Liver (tissue), 7 donors: ENCODE measurements at regions not wholly inside any gene's neighbourhood (a gene's known extent, or its start where the extent isn't known, plus 50 kb on each side); places are given as distances from the start of the nearest gene placed in this dataset.

Experiments used
- DNase-seq: peaks from one replicate; pipeline ENCODE4 v3.0.0-alpha.2; 2017; ENCODE audit warnings: low spot score
- H3K27ac ChIP-seq, 2 donors: one replicate each; pipeline ENCODE4 v1.7.0; 2013; ENCODE audit warnings: inconsistent platforms in 2 of 2, low read length in 2 of 2, control low read depth in 1 of 2, low read depth in 1 of 2, mild to moderate bottlenecking in 1 of 2
- H3K27me3 ChIP-seq, 4 donors: one replicate each; pipeline versions ENCODE4 v1.6.1 to v1.7.0; 2013; ENCODE audit warnings: low read length in 3 of 4, inconsistent platforms in 1 of 4, mild to moderate bottlenecking in 1 of 4, moderate library complexity in 1 of 4; ENCODE audit not compliant: control insufficient read depth in 4 of 4, insufficient read depth in 4 of 4
- H3K36me3 ChIP-seq, 4 donors: one replicate each; pipeline versions ENCODE4 v1.6.1 to v1.7.0; 2013; ENCODE audit warnings: low read length in 3 of 4, mild to moderate bottlenecking in 3 of 4, low read depth in 1 of 4, moderate library complexity in 1 of 4; ENCODE audit not compliant: control insufficient read depth in 4 of 4, insufficient read depth in 3 of 4
- H3K4me1 ChIP-seq, 4 donors: one replicate each; pipeline versions ENCODE4 v1.6.1 to v1.7.0; 2013; ENCODE audit warnings: low read length in 3 of 4, mild to moderate bottlenecking in 3 of 4, moderate library complexity in 1 of 4; ENCODE audit not compliant: control insufficient read depth in 4 of 4, insufficient read depth in 4 of 4
- H3K4me3 ChIP-seq, 3 donors: one replicate each; pipeline versions ENCODE4 v1.6.1 to v1.7.0; 2013; ENCODE audit warnings: low read length in 3 of 3, control low read depth in 1 of 3, low read depth in 1 of 3, mild to moderate bottlenecking in 1 of 3
- H3K9ac ChIP-seq, 2 donors: one replicate each; pipeline ENCODE4 v1.7.0; 2013; ENCODE audit warnings: low read length in 2 of 2, mild to moderate bottlenecking in 2 of 2, moderate library complexity in 2 of 2, control low read depth in 1 of 2, low read depth in 1 of 2
- H3K9me3 ChIP-seq, 4 donors: one replicate each; pipeline versions ENCODE4 v1.6.1 to v1.7.0; 2013; ENCODE audit warnings: low read length in 3 of 4; ENCODE audit not compliant: control insufficient read depth in 4 of 4
- ATF3 ChIP-seq: IDR thresholded peaks from 2 replicates; pipeline ENCODE4 v1.6.1; 2016; ENCODE audit warnings: antibody characterized with exemption
- CTCF ChIP-seq: fragments of 150-350 bp; IDR thresholded peaks from 2 replicates; pipeline ENCODE4 v1.5.1; 2017; ENCODE audit warnings: improper control_type of control experiment, low read depth, low read length; ENCODE audit not compliant: missing input control
- EGR1 ChIP-seq, 2 donors: IDR thresholded peaks; 2 replicates each; pipeline ENCODE4 v1.6.1; 2016 to 2018; ENCODE audit warnings: antibody characterized with exemption in 2 of 2, low read depth in 2 of 2
- FOXA1 ChIP-seq: IDR thresholded peaks from 2 replicates; pipeline ENCODE4 v1.6.1; 2016; ENCODE audit warnings: antibody characterized with exemption
- FOXA2 ChIP-seq: IDR thresholded peaks from 2 replicates; pipeline ENCODE4 v1.6.1; 2016; ENCODE audit warnings: antibody characterized with exemption
- GABPA ChIP-seq, 2 donors: IDR thresholded peaks in 1 of 2; conservative IDR thresholded peaks in 1 of 2; 2 replicates each; pipeline ENCODE4 v1.6.1; 2016; ENCODE audit warnings: antibody characterized with exemption in 2 of 2, mild to moderate bottlenecking in 1 of 2, moderate library complexity in 1 of 2
- HNF4A ChIP-seq, 2 donors: conservative IDR thresholded peaks; 2 replicates each; pipeline ENCODE4 v1.6.1; 2016; ENCODE audit warnings: antibody characterized with exemption in 2 of 2, mild to moderate bottlenecking in 2 of 2
- HNF4G ChIP-seq: IDR thresholded peaks from 2 replicates; pipeline ENCODE4 v1.6.1; 2016; ENCODE audit warnings: antibody characterized with exemption
- JUND ChIP-seq, 2 donors: IDR thresholded peaks; 2 replicates each; pipeline ENCODE4 v1.6.1; 2016; ENCODE audit warnings: antibody characterized with exemption in 2 of 2
- MAX ChIP-seq: IDR thresholded peaks from 2 replicates; pipeline ENCODE4 v1.6.1; 2016; ENCODE audit warnings: antibody characterized with exemption
- NR2F2 ChIP-seq: IDR thresholded peaks from 2 replicates; pipeline ENCODE4 v1.6.1; 2016; ENCODE audit warnings: antibody characterized with exemption
- RAD21 ChIP-seq, 2 donors: IDR thresholded peaks; 2 replicates each; pipeline ENCODE4 v1.6.1; 2016; ENCODE audit warnings: antibody characterized with exemption in 2 of 2, mild to moderate bottlenecking in 2 of 2
- REST ChIP-seq: IDR thresholded peaks from 2 replicates; pipeline ENCODE4 v1.6.1; 2016; ENCODE audit warnings: antibody characterized with exemption, mild to moderate bottlenecking
- RXRA ChIP-seq, 2 donors: IDR thresholded peaks; 2 replicates each; pipeline ENCODE4 v1.6.1; 2017 to 2018; ENCODE audit warnings: antibody characterized with exemption in 2 of 2, mild to moderate bottlenecking in 1 of 2
- SP1 ChIP-seq: IDR thresholded peaks from 2 replicates; pipeline ENCODE4 v1.6.1; 2018; ENCODE audit warnings: antibody characterized with exemption, mild to moderate bottlenecking
- TAF1 ChIP-seq: conservative IDR thresholded peaks from 2 replicates; pipeline ENCODE4 v1.6.1; 2016; ENCODE audit warnings: antibody characterized with exemption, mild to moderate bottlenecking
- YY1 ChIP-seq: IDR thresholded peaks from 2 replicates; pipeline ENCODE4 v1.6.1; 2016; ENCODE audit warnings: antibody characterized with exemption, mild to moderate bottlenecking
- ZBTB33 ChIP-seq: IDR thresholded peaks from 2 replicates; pipeline ENCODE4 v1.6.1; 2016; ENCODE audit warnings: antibody characterized with exemption
- donor health status: healthy.
- donor health status: healthy.
- donor health status: healthy.
- donor health status: healthy.

- H3K4me1 ChIP-seq, result no peaks in the 10 kb centered on the region
- no peak for DNase-seq
- no peak overlapping the region for H3K4me3 ChIP-seq
- H3K27me3 ChIP-seq, result no peaks in the 10 kb centered on the region
- H3K36me3 ChIP-seq, result peaks cover 0 to 1% (median 0%) of the 10 kb centered on the region in 4 donors
- H3K27ac ChIP-seq, result no peak overlapping the region
- TF ChIP-seq RXRA (IDR thresholded peaks at IDR 0.05), result no peak
- no peak for TF ChIP-seq NR2F2
- no peak for TF ChIP-seq HNF4A (conservative IDR thresholded peaks at IDR 0.05)
- TF ChIP-seq JUND (IDR thresholded peaks at IDR 0.05), result no peak
- TF ChIP-seq SP1, result no peak
- TF ChIP-seq YY1, result no peak
- no peak for TF ChIP-seq FOXA1
- no peak for TF ChIP-seq ATF3
- TF ChIP-seq ZBTB33, result no peak
- no peak for TF ChIP-seq FOXA2
- no peak for TF ChIP-seq CTCF
- no peak for TF ChIP-seq REST
- TF ChIP-seq MAX, result no peak
- TF ChIP-seq HNF4G, result no peak
- TF ChIP-seq TAF1, result no peak
- TF ChIP-seq RAD21 (IDR thresholded peaks at IDR 0.05), result no peak
- H3K9ac ChIP-seq, result no peak overlapping the region
- H3K9me3 ChIP-seq, result no peaks in the 10 kb centered on the region
These were observed 98.2 kb upstream of the SETBP1 start for GRCh38 chr18:44582456-44582855.

- TF ChIP-seq RXRA (IDR thresholded peaks at IDR 0.05) (no peak), EGR1 (IDR thresholded peaks at IDR 0.05; ENCODE audit: low read depth in 2 of 2) (no peak), FOXA1 (no peak), TAF1 (no peak), YY1 (no peak), HNF4G (no peak), JUND (IDR thresholded peaks at IDR 0.05) (no peak), SP1 (no peak), FOXA2 (no peak), RAD21 (IDR thresholded peaks at IDR 0.05) (no peak), NR2F2 (no peak), ATF3 (no peak), HNF4A (conservative IDR thresholded peaks at IDR 0.05) (no peak), ZBTB33 (no peak), REST (no peak), GABPA (IDR thresholded peaks at IDR 0.05 in 1 of 2, conservative IDR thresholded peaks at IDR 0.05 in 1 of 2) (no peak)
- DNase-seq, result no peak
These were observed 95.8 kb upstream of the SETBP1 start for GRCh38 chr18:44584900-44585299.

More at GRCh38 chr18:44584900-44585299, 95.8 kb upstream of the SETBP1 start:
- H3K27ac ChIP-seq, result no peak overlapping the region
- no peak overlapping the region for H3K4me3 ChIP-seq
- H3K27me3 ChIP-seq, result no peaks in the 10 kb centered on the region
- H3K9me3 ChIP-seq, result no peaks in the 10 kb centered on the region
- no peak overlapping the region for H3K9ac ChIP-seq
- peaks cover 0 to 1% (median 0%) of the 10 kb centered on the region in 4 donors for H3K36me3 ChIP-seq
- no peaks in the 10 kb centered on the region for H3K4me1 ChIP-seq
